Calu3 (cell line): ENCODE measurements at regions not wholly inside any gene's neighbourhood (a gene's known extent, or its start where the extent isn't known, plus 50 kb on each side); places are given as distances from the start of the nearest gene placed in this dataset.

Experiments
- BruUV-seq: library from RNA; stranded (reverse); fragments of 400-500 nt; replicated peaks from 2 replicates; lab custom pipeline; 2021; lab: Mats Ljungman, UMichigan
- CTCF ChIA-PET: fragments of 300-600 bp; sonication (Branson Sonifier 250); formaldehyde crosslinking; loops from one replicate; lab custom pipeline; 2022; ENCODE audit warnings: antibody characterized with exemption; lab: Charles Lee
- DNase-seq: peaks from one replicate; pipeline ENCODE4 v3.0.0; 2022
- H3K27ac Mint-ChIP-seq: one replicate; pipeline ENCODE4 v1.8.0; 2022; ENCODE audit warnings: mixed read lengths; ENCODE audit not compliant: unreplicated experiment
- H3K27me3 Mint-ChIP-seq: one replicate; pipeline ENCODE4 v1.8.0; 2022; ENCODE audit warnings: mixed read lengths; ENCODE audit not compliant: unreplicated experiment
- H3K36me3 Mint-ChIP-seq: one replicate; pipeline ENCODE4 v1.8.0; 2022; ENCODE audit warnings: mild to moderate bottlenecking, moderate library complexity, mixed read lengths; ENCODE audit not compliant: insufficient read depth, unreplicated experiment
- H3K4me1 Mint-ChIP-seq: one replicate; pipeline ENCODE4 v1.8.0; 2022; ENCODE audit warnings: mild to moderate bottlenecking, low read depth, mixed read lengths; ENCODE audit not compliant: unreplicated experiment
- H3K4me3 Mint-ChIP-seq: one replicate; pipeline ENCODE4 v1.8.0; 2022; ENCODE audit warnings: mild to moderate bottlenecking, low read depth, moderate library complexity, mixed read lengths; ENCODE audit not compliant: unreplicated experiment
- H3K9me3 Mint-ChIP-seq: one replicate; pipeline ENCODE4 v1.8.0; 2022; ENCODE audit warnings: low read depth, mixed read lengths; ENCODE audit not compliant: unreplicated experiment
- CTCF ChIP-seq: fragments of 200-600 bp; IDR thresholded peaks from one replicate; pipeline ENCODE4 v1.8.0; 2022; ENCODE audit warnings: antibody characterized with exemption; ENCODE audit not compliant: unreplicated experiment
- intact Hi-C: fragments of 100-400 bp; cut with micrococcal nuclease; formaldehyde crosslinking; loops from one replicate; pipeline ENCODE4 v1.10.0; 2022; ENCODE audit not compliant: unreplicated experiment

GRCh38 chr16:62954144-62955032 lies 918.1 kb upstream of the CDH8 start:
- CTCF ChIA-PET = no interaction called here
- Mint-ChIP-seq H3K4me3 (no peak overlapping the region), H3K36me3 (no peaks in the 10 kb centered on the region), H3K4me1 (no peaks in the 10 kb centered on the region), H3K9me3 (peaks cover 8% of the 10 kb centered on the region), H3K27ac (no peak overlapping the region), H3K27me3 (no peaks in the 10 kb centered on the region)
- TF ChIP-seq CTCF = no peak
- intact Hi-C loops = no loop called here
- no peak for DNase-seq
- no TSS peak for BruUV-seq

GRCh38 chr16:62950351-62950750 lies 914.1 kb upstream of the CDH8 start:
- Mint-ChIP-seq H3K9me3 (peaks cover 10% of the 10 kb centered on the region), H3K27ac (no peak overlapping the region), H3K4me3 (no peak overlapping the region), H3K4me1 (no peaks in the 10 kb centered on the region), H3K27me3 (no peaks in the 10 kb centered on the region), H3K36me3 (no peaks in the 10 kb centered on the region)
- TF ChIP-seq CTCF = no peak
- BruUV-seq = no TSS peak
- intact Hi-C loops = no loop called here
- DNase-seq = no peak
- CTCF ChIA-PET = no interaction called here

GRCh38 chr16:62940569-62940968 lies 904.3 kb upstream of the CDH8 start:
- intact Hi-C loops = no loop called here
- Mint-ChIP-seq H3K36me3 (no peaks in the 10 kb centered on the region), H3K27ac (no peak overlapping the region)

GRCh38 chr16:62939687-62940086 lies 903.4 kb upstream of the CDH8 start:
- CTCF ChIA-PET = no interaction called here
- DNase-seq = no peak
- no peak overlapping the region for H3K4me3 Mint-ChIP-seq
- no TSS peak for BruUV-seq
- intact Hi-C loops = no loop called here
- no peaks in the 10 kb centered on the region for H3K36me3 Mint-ChIP-seq
- no peaks in the 10 kb centered on the region for H3K4me1 Mint-ChIP-seq
- H3K27me3 Mint-ChIP-seq = no peaks in the 10 kb centered on the region
- H3K9me3 Mint-ChIP-seq = peaks cover 8% of the 10 kb centered on the region
- no peak overlapping the region for H3K27ac Mint-ChIP-seq
- no peak for TF ChIP-seq CTCF

More at GRCh38 chr16:62940569-62940968, 904.3 kb upstream of the CDH8 start:
- Mint-ChIP-seq H3K4me1 (no peaks in the 10 kb centered on the region), H3K27me3 (no peaks in the 10 kb centered on the region), H3K4me3 (no peak overlapping the region), H3K9me3 (peaks cover 8% of the 10 kb centered on the region)
- TF ChIP-seq CTCF = no peak
- DNase-seq = no peak
- BruUV-seq = no TSS peak
- CTCF ChIA-PET = no interaction called here
